Loucy (cell line): ENCODE measurements at regions not wholly inside any gene's neighbourhood (a gene's known extent, or its start where the extent isn't known, plus 50 kb on each side); places are given as distances from the start of the nearest gene placed in this dataset.

Experiments
- CTCF ChIP-seq: fragments of 200-600 bp; sonication (generic); conservative IDR thresholded peaks from 2 replicates; pipeline ENCODE4 v1.5.1; 2014; ENCODE audit warnings: mild to moderate bottlenecking, antibody characterized with exemption, low read length
- EZH2phosphoT487 ChIP-seq: fragments of 200-600 bp; IDR thresholded peaks from 2 replicates; pipeline ENCODE4 v1.6.1; 2018; ENCODE audit warnings: antibody characterized with exemption, mild to moderate bottlenecking, moderate library complexity, borderline replicate concordance

GRCh38 chr10:113273181-113274163, 279.4 kb upstream of the HABP2 start:
- no peak for TF ChIP-seq CTCF
- TF ChIP-seq EZH2phosphoT487: no peak
